H9 (cell line): ENCODE measurements at regions not wholly inside any gene's neighbourhood (a gene's known extent, or its start where the extent isn't known, plus 50 kb on each side); places are given as distances from the start of the nearest gene placed in this dataset.

Experiments used
- DNase-seq: peaks from one replicate; pipeline ENCODE4 v3.0.0-alpha.2; 2017
- H2AFZ ChIP-seq: one replicate; pipeline ENCODE4 v1.6.1; 2013; ENCODE audit warnings: mild to moderate bottlenecking, low read length, control low read depth, moderate library complexity
- H2AK5ac ChIP-seq: 2 replicates; pipeline ENCODE4 v1.6.1; 2013; ENCODE audit warnings: low read length, control low read depth, mixed read lengths; ENCODE audit not compliant: insufficient read length
- H2BK120ac ChIP-seq: one replicate; pipeline ENCODE4 v1.6.1; 2013; ENCODE audit warnings: low read depth, mild to moderate bottlenecking, low read length, control low read depth, inconsistent platforms; ENCODE audit not compliant: poor library complexity, severe bottlenecking
- H2BK12ac ChIP-seq: 2 replicates; pipeline ENCODE4 v1.6.1; 2013; ENCODE audit warnings: low read length, control low read depth, mixed read lengths, low read depth; ENCODE audit not compliant: insufficient read length
- H2BK15ac ChIP-seq: 2 replicates; pipeline ENCODE4 v1.6.1; 2013; ENCODE audit warnings: low read depth, low read length, control low read depth
- H2BK20ac ChIP-seq: one replicate; pipeline ENCODE4 v1.6.1; 2013; ENCODE audit warnings: low read depth, mild to moderate bottlenecking, low read length, control low read depth, inconsistent platforms; ENCODE audit not compliant: poor library complexity, severe bottlenecking
- H2BK5ac ChIP-seq: 2 replicates; pipeline ENCODE4 v1.6.1; 2013; ENCODE audit warnings: low read length, control low read depth, mixed read lengths; ENCODE audit not compliant: insufficient read length
- H3K14ac ChIP-seq: 2 replicates; pipeline ENCODE4 v1.6.1; 2013; ENCODE audit warnings: low read length, control low read depth; ENCODE audit not compliant: insufficient read depth
- H3K18ac ChIP-seq: 2 replicates; pipeline ENCODE4 v1.6.1; 2013; ENCODE audit warnings: low read depth, mild to moderate bottlenecking, mixed read lengths, low read length, control low read depth; ENCODE audit not compliant: insufficient read length
- H3K23ac ChIP-seq: 2 replicates; pipeline ENCODE4 v1.6.1; 2013; ENCODE audit warnings: low read length, control low read depth, mixed read lengths, low read depth; ENCODE audit not compliant: insufficient read length
- H3K23me2 ChIP-seq: 2 replicates; pipeline ENCODE4 v1.6.1; 2013; ENCODE audit warnings: low read depth, mild to moderate bottlenecking, mixed read lengths, low read length, control low read depth; ENCODE audit not compliant: insufficient read length, poor library complexity, severe bottlenecking
- H3K27ac ChIP-seq: 2 replicates; pipeline ENCODE4 v1.5.1; 2013; ENCODE audit warnings: low read length, control low read depth, mixed read lengths, low read depth; ENCODE audit not compliant: insufficient read length
- H3K27me3 ChIP-seq: 2 replicates; pipeline ENCODE4 v1.6.1; 2013; ENCODE audit warnings: low read length, control low read depth, inconsistent platforms; ENCODE audit not compliant: insufficient read depth
- H3K4ac ChIP-seq: 2 replicates; pipeline ENCODE4 v1.6.1; 2013; ENCODE audit warnings: low read depth, mild to moderate bottlenecking, control low read depth, inconsistent platforms, low read length, moderate library complexity
- H3K4me1 ChIP-seq: 2 replicates; pipeline ENCODE4 v1.6.1; 2013; ENCODE audit warnings: low read length, control low read depth, inconsistent platforms; ENCODE audit not compliant: insufficient read depth
- H3K4me2 ChIP-seq: 2 replicates; pipeline ENCODE4 v1.6.1; 2013; ENCODE audit warnings: low read length, control low read depth, mixed read lengths; ENCODE audit not compliant: insufficient read length, insufficient read depth
- H3K56ac ChIP-seq: 2 replicates; pipeline ENCODE4 v1.6.1; 2013; ENCODE audit warnings: low read depth, mild to moderate bottlenecking, mixed read lengths, low read length, control low read depth; ENCODE audit not compliant: insufficient read length
- H3K79me1 ChIP-seq: 2 replicates; pipeline ENCODE4 v1.6.1; 2013; ENCODE audit warnings: low read depth, mild to moderate bottlenecking, moderate library complexity, low read length, control low read depth, inconsistent platforms; ENCODE audit not compliant: insufficient read depth, poor library complexity, severe bottlenecking
- H3K79me2 ChIP-seq: 2 replicates; pipeline ENCODE4 v1.6.1; 2013; ENCODE audit warnings: low read length, control low read depth, inconsistent platforms; ENCODE audit not compliant: insufficient read depth
- H3K9ac ChIP-seq: 2 replicates; pipeline ENCODE4 v1.6.1; 2013; ENCODE audit warnings: low read length, control low read depth, mixed read lengths; ENCODE audit not compliant: insufficient read length; ENCODE audit errors: extremely low read depth
- H3K9me3 ChIP-seq: one replicate; pipeline ENCODE4 v1.6.1; 2013; ENCODE audit warnings: low read depth, low read length, inconsistent platforms; ENCODE audit not compliant: control insufficient read depth
- H3T11ph ChIP-seq: one replicate; pipeline ENCODE4 v1.6.1; 2013; ENCODE audit warnings: mild to moderate bottlenecking, low read length, control low read depth, inconsistent platforms
- H4K20me1 ChIP-seq: one replicate; pipeline ENCODE4 v1.6.1; 2013; ENCODE audit not compliant: control insufficient read depth, insufficient read length, insufficient read depth
- H4K5ac ChIP-seq: 2 replicates; pipeline ENCODE4 v1.6.1; 2013; ENCODE audit warnings: low read depth, mild to moderate bottlenecking, mixed read lengths, low read length, control low read depth; ENCODE audit not compliant: insufficient read length
- H4K8ac ChIP-seq: replicated peaks from 2 replicates; pipeline ENCODE4 v1.6.1; 2013; ENCODE audit warnings: low read length, control low read depth, mixed read lengths, low read depth; ENCODE audit not compliant: insufficient read length
- H4K91ac ChIP-seq: 2 replicates; pipeline ENCODE4 v1.6.1; 2013; ENCODE audit warnings: low read depth, mild to moderate bottlenecking, moderate library complexity, mixed read lengths, low read length, control low read depth; ENCODE audit not compliant: insufficient read length
- H3K27ac Mint-ChIP-seq, 3 experiments: 2 replicates in 2 of 3; 3 replicates in 1 of 3; pipeline ENCODE4 v1.8.0; 2020 to 2021; ENCODE audit warnings: mixed read lengths in 3 of 3, mild to moderate bottlenecking in 1 of 3, moderate library complexity in 1 of 3
- H3K27me3 Mint-ChIP-seq: 2 replicates; pipeline ENCODE4 v1.8.0; 2021; ENCODE audit warnings: low read depth, mild to moderate bottlenecking, moderate library complexity, mixed read lengths
- H3K36me3 Mint-ChIP-seq, 3 experiments: 2 replicates in 2 of 3; 3 replicates in 1 of 3; pipeline ENCODE4 v1.8.0; 2020 to 2021; ENCODE audit warnings: low read depth in 3 of 3, mixed read lengths in 3 of 3; ENCODE audit not compliant: insufficient read depth in 1 of 3
- H3K4me1 Mint-ChIP-seq, 2 experiments: 2 replicates each; pipeline ENCODE4 v1.8.0; 2020; ENCODE audit warnings: mixed read lengths in 2 of 2
- H3K4me3 Mint-ChIP-seq, 2 experiments: 2 replicates in 1 of 2; 3 replicates in 1 of 2; pipeline ENCODE4 v1.8.0; 2020 to 2021; ENCODE audit warnings: mild to moderate bottlenecking in 2 of 2, mixed read lengths in 2 of 2, moderate library complexity in 1 of 2
- H3K9me3 Mint-ChIP-seq, 2 experiments: 2 replicates in 1 of 2; 3 replicates in 1 of 2; pipeline ENCODE4 v1.8.0; 2020; ENCODE audit warnings: mild to moderate bottlenecking in 2 of 2, mixed read lengths in 2 of 2, moderate library complexity in 1 of 2
- WGBS: extraction: QIAGEN DNeasy Blood & Tissue Kit; methylation state at CpG from one replicate; pipeline ENCODE4 v1.1.7; 2013; ENCODE audit warnings: missing lambda C conversion rate, low lambda C conversion rate, mixed read lengths; ENCODE audit not compliant: insufficient read length; ENCODE audit errors: extremely low coverage; 5-methylcytosine and 5-hydroxymethylcytosine counted together
- TF ChIP-seq, protein P1 (sequence below): fragments of 200-600 bp; sonication (generic); conservative IDR thresholded peaks from 3 replicates; pipeline ENCODE4 v1.8.0; 2021; ENCODE audit warnings: antibody characterized with exemption, mild to moderate bottlenecking

DNA sequence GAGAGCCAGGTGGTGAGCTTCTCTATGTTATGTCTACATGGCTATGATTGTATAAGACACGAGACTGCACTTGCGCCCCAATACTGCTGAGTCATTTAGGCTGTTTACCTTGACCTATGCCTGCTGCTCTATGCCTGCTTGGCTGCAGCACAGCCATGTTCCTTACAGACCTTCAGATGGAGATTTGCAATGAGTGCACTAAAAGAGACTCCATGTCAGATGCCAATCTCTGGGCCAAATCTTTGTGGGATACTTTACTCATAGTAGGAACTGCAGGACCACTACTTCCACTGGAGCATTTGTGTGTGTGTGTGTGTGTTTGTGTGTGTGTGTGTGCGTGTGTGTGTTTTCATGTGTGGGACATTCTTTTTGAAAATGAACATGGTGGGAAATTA, 50.0 kb upstream of the KMT2E start:
- no peak overlapping the region for H3K4me2 ChIP-seq

More for the DNA sequence above, 50.0 kb upstream of the KMT2E start:
- no peak overlapping the region for H3K27ac ChIP-seq
- no peaks in the 10 kb centered on the region for H3K79me2 ChIP-seq
- no peak overlapping the region for H3T11ph ChIP-seq
- TF ChIP-seq, protein P1, sequence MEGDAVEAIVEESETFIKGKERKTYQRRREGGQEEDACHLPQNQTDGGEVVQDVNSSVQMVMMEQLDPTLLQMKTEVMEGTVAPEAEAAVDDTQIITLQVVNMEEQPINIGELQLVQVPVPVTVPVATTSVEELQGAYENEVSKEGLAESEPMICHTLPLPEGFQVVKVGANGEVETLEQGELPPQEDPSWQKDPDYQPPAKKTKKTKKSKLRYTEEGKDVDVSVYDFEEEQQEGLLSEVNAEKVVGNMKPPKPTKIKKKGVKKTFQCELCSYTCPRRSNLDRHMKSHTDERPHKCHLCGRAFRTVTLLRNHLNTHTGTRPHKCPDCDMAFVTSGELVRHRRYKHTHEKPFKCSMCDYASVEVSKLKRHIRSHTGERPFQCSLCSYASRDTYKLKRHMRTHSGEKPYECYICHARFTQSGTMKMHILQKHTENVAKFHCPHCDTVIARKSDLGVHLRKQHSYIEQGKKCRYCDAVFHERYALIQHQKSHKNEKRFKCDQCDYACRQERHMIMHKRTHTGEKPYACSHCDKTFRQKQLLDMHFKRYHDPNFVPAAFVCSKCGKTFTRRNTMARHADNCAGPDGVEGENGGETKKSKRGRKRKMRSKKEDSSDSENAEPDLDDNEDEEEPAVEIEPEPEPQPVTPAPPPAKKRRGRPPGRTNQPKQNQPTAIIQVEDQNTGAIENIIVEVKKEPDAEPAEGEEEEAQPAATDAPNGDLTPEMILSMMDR = no peak
- H3K27me3 ChIP-seq = no peaks in the 10 kb centered on the region
- H2BK5ac ChIP-seq = no peak overlapping the region
- H3K4me1 ChIP-seq = no peaks in the 10 kb centered on the region
- H3K23me2 ChIP-seq = no peaks in the 10 kb centered on the region
- H4K5ac ChIP-seq = no peak overlapping the region
- H2AFZ ChIP-seq = no peak overlapping the region
- no peak overlapping the region for H3K9ac ChIP-seq
- H3K18ac ChIP-seq = no peak overlapping the region
- whole genome bisulfite sequencing = no CpG with 5 or more reads among the region's 3 CpGs
- H4K91ac ChIP-seq = no peak overlapping the region
- H3K27me3 Mint-ChIP-seq = no peaks in the 10 kb centered on the region
- no peak overlapping the region for H2BK120ac ChIP-seq
- H2BK15ac ChIP-seq = no peak overlapping the region
- no peak overlapping the region for H3K4ac ChIP-seq
- no peak overlapping the region for H3K27ac Mint-ChIP-seq
- no peak for DNase-seq
- H3K4me3 Mint-ChIP-seq = no peak overlapping the region
- H3K79me1 ChIP-seq = no peaks in the 10 kb centered on the region
- no peaks in the 10 kb centered on the region for H3K9me3 ChIP-seq
- H2BK12ac ChIP-seq = no peak overlapping the region
- H3K56ac ChIP-seq = no peak overlapping the region
- H3K9me3 Mint-ChIP-seq = peaks cover 7 to 9% of the 10 kb centered on the region in 2 experiments; a peak in 4 of 5 replicates
- H3K36me3 Mint-ChIP-seq = peaks cover 0 to 7% (median 4%) of the 10 kb centered on the region in 3 experiments; a peak in 4 of 7 replicates
- no peak overlapping the region for H3K14ac ChIP-seq
- no peak overlapping the region for H4K8ac ChIP-seq
- no peaks in the 10 kb centered on the region for H4K20me1 ChIP-seq
- no peak overlapping the region for H3K23ac ChIP-seq
- H2BK20ac ChIP-seq = no peak overlapping the region
- 0 out of 4 replicates have a peak, but pooled peaks cover 0 to 4% of the 10 kb centered on the region in 2 experiments for H3K4me1 Mint-ChIP-seq
- H2AK5ac ChIP-seq = no peak overlapping the region
